GM12878 (cell line): ENCODE measurements at regions not wholly inside any gene's neighbourhood (a gene's known extent, or its start where the extent isn't known, plus 50 kb on each side); places are given as distances from the start of the nearest gene placed in this dataset.

Experiments used
- ATAC-seq: fragments of 200-7000 bp; cut with Tn5 transposase; 3 replicates; pipeline ENCODE4 v1.9.1; 2020; ENCODE audit warnings: mild to moderate bottlenecking, moderate library complexity
- BruUV-seq: library from RNA; stranded (reverse); fragments of 400-500 nt; replicated peaks from 2 replicates; lab custom pipeline; 2021; lab: Mats Ljungman, UMichigan
- CTCF ChIA-PET: fragments of 300-600 bp; sonication (Branson Sonifier 250); formaldehyde crosslinking; extraction: SDS; loops from one replicate; lab custom pipeline; 2021; ENCODE audit warnings: inconsistent platforms; lab: Yijun Ruan, JAX
- POLR2A ChIA-PET: fragments of 350-600 bp; formaldehyde crosslinking; extraction: SDS; loops from one replicate; lab custom pipeline; 2021; ENCODE audit warnings: inconsistent platforms; lab: Charles Lee
- RAD21 ChIA-PET: fragments of 300-600 bp; sonication (Branson Sonifier 250); formaldehyde crosslinking; loops from one replicate; lab custom pipeline; 2023; ENCODE audit warnings: antibody characterized with exemption; ENCODE audit not compliant: unreplicated experiment; lab: Charles Lee
- SMC1A ChIA-PET: fragments of 300-600 bp; sonication (Branson Sonifier 250); formaldehyde crosslinking; loops from one replicate; lab custom pipeline; 2023; ENCODE audit not compliant: unreplicated experiment, uncharacterized antibody; lab: Charles Lee
- DNase-seq: peaks from one replicate; pipeline ENCODE4 v3.0.0-alpha.2; 2011; ENCODE audit warnings: low read depth, low spot score
- FAIRE-seq: peaks from 3 replicates; lab custom pipeline; 2011; peaks lifted over from hg19 to GRCh38; lab: Jason Lieb, UNC
- H2AFZ ChIP-seq: 2 replicates; pipeline ENCODE4 v1.6.0; 2011; ENCODE audit warnings: low read depth, low read length, control low read depth; ENCODE audit not compliant: control insufficient read depth
- H3K27ac ChIP-seq: 2 replicates; pipeline ENCODE4 v1.5.1; 2011; ENCODE audit warnings: control low read depth; ENCODE audit not compliant: control insufficient read depth, insufficient read depth
- H3K27me3 ChIP-seq, 2 experiments: replicated peaks in 1 of 2; 2 replicates each; pipeline versions ENCODE4 v1.6.0 to v1.6.1; 2011; ENCODE audit warnings: low read length in 1 of 2; ENCODE audit not compliant: control insufficient read depth in 2 of 2, insufficient read depth in 2 of 2
- H3K36me3 ChIP-seq, 2 experiments: 2 replicates each; pipeline ENCODE4 v1.5.1; 2011; ENCODE audit warnings: low read length in 1 of 2; ENCODE audit not compliant: control insufficient read depth in 2 of 2, insufficient read depth in 2 of 2
- H3K4me1 ChIP-seq: 2 replicates; pipeline ENCODE4 v1.6.1; 2011; ENCODE audit warnings: mild to moderate bottlenecking, low read length, moderate library complexity, mixed read lengths; ENCODE audit not compliant: control insufficient read depth, insufficient read depth
- H3K4me2 ChIP-seq: 2 replicates; pipeline ENCODE4 v1.6.0; 2011; ENCODE audit warnings: control low read depth; ENCODE audit not compliant: control insufficient read depth, insufficient read depth
- H3K4me3 ChIP-seq: fragments of 200-600 bp; sonication (generic); 2 replicates; pipeline ENCODE4 v1.5.1; 2016
- H3K79me2 ChIP-seq: 2 replicates; pipeline ENCODE4 v1.6.0; 2011; ENCODE audit warnings: low read length; ENCODE audit not compliant: control insufficient read depth, insufficient read depth
- H3K9ac ChIP-seq: 2 replicates; pipeline ENCODE4 v1.8.0; 2011; ENCODE audit warnings: low read length, control low read depth, mixed read lengths; ENCODE audit not compliant: control insufficient read depth, insufficient read depth
- H3K9me3 ChIP-seq: replicated peaks from 3 replicates; pipeline ENCODE4 v1.5.1; 2011; ENCODE audit warnings: mild to moderate bottlenecking, low read length; ENCODE audit not compliant: control insufficient read depth, insufficient read depth
- H4K20me1 ChIP-seq: 2 replicates; pipeline ENCODE4 v1.6.0; 2011; ENCODE audit not compliant: control insufficient read depth, insufficient read depth
- CBX5 ChIP-seq: sonication (generic); IDR thresholded peaks from 2 replicates; pipeline ENCODE4 v1.6.1; 2016; ENCODE audit warnings: low read depth, moderate library complexity, mild to moderate bottlenecking, inconsistent platforms
- CUX1 ChIP-seq: IDR thresholded peaks from 2 replicates; pipeline ENCODE4 v1.6.1; 2012; ENCODE audit warnings: improper control_type of control experiment, low read depth, low read length; ENCODE audit not compliant: insufficient replicate concordance
- IRF3 ChIP-seq: fragments of 450-650 bp; IDR thresholded peaks from 2 replicates; pipeline ENCODE4 v1.6.1; 2014; ENCODE audit warnings: mild to moderate bottlenecking
- JUNB ChIP-seq: IDR thresholded peaks from 2 replicates; pipeline ENCODE4 v1.6.1; 2016; ENCODE audit warnings: antibody characterized with exemption, mild to moderate bottlenecking
- NFIC ChIP-seq: IDR thresholded peaks from 2 replicates; pipeline ENCODE4 v1.6.1; 2012; ENCODE audit warnings: low read depth, mild to moderate bottlenecking, inconsistent platforms, low read length, moderate library complexity
- SIN3A ChIP-seq: IDR thresholded peaks from 2 replicates; pipeline ENCODE4 v1.6.1; 2012; ENCODE audit warnings: low read depth, low read length, improper control_type of control experiment
- SMARCA5 ChIP-seq: fragments of 450-650 bp; IDR thresholded peaks from 2 replicates; pipeline ENCODE4 v1.6.1; 2017; ENCODE audit warnings: mild to moderate bottlenecking
- STAT3 ChIP-seq: IDR thresholded peaks from 2 replicates; pipeline ENCODE4 v1.6.1; 2011; ENCODE audit warnings: low read depth, low read length, improper control_type of control experiment
- SUPT20H ChIP-seq: IDR thresholded peaks from 2 replicates; pipeline ENCODE4 v1.6.1; 2011; ENCODE audit warnings: low read depth, mild to moderate bottlenecking, low read length, moderate library complexity, borderline replicate concordance; ENCODE audit not compliant: control insufficient read depth
- YBX1 ChIP-seq: fragments of 450-650 bp; IDR thresholded peaks from 2 replicates; pipeline ENCODE4 v1.6.1; 2016; ENCODE audit warnings: antibody characterized with exemption
- ZNF384 ChIP-seq: IDR thresholded peaks from 2 replicates; pipeline ENCODE4 v1.6.1; 2012; ENCODE audit warnings: low read depth, mild to moderate bottlenecking, low read length, improper control_type of control experiment, borderline replicate concordance
- WGBS: methylation state at CpG from one replicate; pipeline ENCODE4 v1.1.6; 2016; ENCODE audit warnings: low lambda C conversion rate; ENCODE audit not compliant: insufficient replicate concordance, insufficient coverage; ENCODE audit errors: missing lambda C conversion rate; 5-methylcytosine and 5-hydroxymethylcytosine counted together
- in situ Hi-C: fragments of 300-500 bp; cut with MboI; formaldehyde crosslinking; loops from 9 replicates; pipeline ENCODE4 v1.14.3; 2018; ENCODE audit warnings: mixed read lengths
- intact Hi-C: fragments of 100-400 bp; cut with micrococcal nuclease; formaldehyde crosslinking; loops from one replicate; pipeline ENCODE4 v1.14.2; 2022; ENCODE audit not compliant: unreplicated experiment

- no peak overlapping the region for H3K27ac ChIP-seq
- no peaks in the 10 kb centered on the region for H3K27me3 ChIP-seq
- no peak for TF ChIP-seq SMARCA5
- TF ChIP-seq IRF3 = no peak
- no peak for TF ChIP-seq SUPT20H
- TF ChIP-seq NFIC = no peak
- TF ChIP-seq JUNB = no peak
- H3K9me3 ChIP-seq = no peaks in the 10 kb centered on the region
- ChIA-PET RAD21 (no interaction called here), POLR2A (no interaction called here), SMC1A (no interaction called here), CTCF (interaction anchor here (1.6 kb wide), 1 partner anchor 22 kb away, joined by 5 read pairs; no protein-coding TSS in a partner anchor)
- no peaks in the 10 kb centered on the region for H3K79me2 ChIP-seq
- ATAC-seq = no peak
- BruUV-seq = no TSS peak
- no peak overlapping the region for H2AFZ ChIP-seq
- H3K36me3 ChIP-seq = no peaks in the 10 kb centered on the region
- H4K20me1 ChIP-seq = no peaks in the 10 kb centered on the region
- no peak overlapping the region for H3K4me3 ChIP-seq
- no peak overlapping the region for H3K9ac ChIP-seq
- H3K4me2 ChIP-seq = no peak overlapping the region
- DNase-seq = no peak
- in situ Hi-C loops = no loop called here
- intact Hi-C loops = loop anchor here (10.0 kb wide), 1 partner anchor 59 kb away; no protein-coding TSS in a partner anchor
- H3K4me1 ChIP-seq = no peaks in the 10 kb centered on the region
- no peak for FAIRE-seq
Measured at GRCh38 chr17:71495420-71495819, 625.4 kb upstream of the SOX9 start.

GRCh38 chr17:71496552-71496951, 624.3 kb upstream of the SOX9 start:
- POLR2A ChIA-PET = interaction anchor here (0.5 kb wide), 1 partner anchor 380 kb away, joined by 4 read pairs; no protein-coding TSS in a partner anchor
- no peak for DNase-seq
- 15% methylated on average over 2 of the region's 2 CpGs for WGBS
- TF ChIP-seq ZNF384 (no peak), YBX1 (no peak), CBX5 (no peak), IRF3 (no peak), CUX1 (no peak), STAT3 (no peak), SIN3A (no peak)

More at GRCh38 chr17:71496552-71496951, 624.3 kb upstream of the SOX9 start:
- FAIRE-seq (no peak), ATAC-seq (no peak)
- in situ Hi-C loops (no loop called here), intact Hi-C loops (loop anchor here (10.0 kb wide), 1 partner anchor 58 kb away; no protein-coding TSS in a partner anchor)
- Histone ChIP-seq H3K4me1 (no peaks in the 10 kb centered on the region), H3K36me3 (no peaks in the 10 kb centered on the region), H3K4me3 (no peak overlapping the region), H3K9ac (no peak overlapping the region), H3K4me2 (no peak overlapping the region), H2AFZ (no peak overlapping the region), H3K27me3 (no peaks in the 10 kb centered on the region), H3K27ac (no peak overlapping the region), H3K79me2 (no peaks in the 10 kb centered on the region), H3K9me3 (no peaks in the 10 kb centered on the region), H4K20me1 (no peaks in the 10 kb centered on the region)
- RAD21 ChIA-PET = no interaction called here
- SMC1A ChIA-PET = no interaction called here
- CTCF ChIA-PET = interaction anchor here (0.5 to 1.6 kb wide), 3 partner anchors 23 to 884 kb away, joined by 3 to 5 read pairs (median 5); no protein-coding TSS in a partner anchor
- no TSS peak for BruUV-seq
